ENCODE measurements at regions not wholly inside any gene's neighbourhood (a gene's known extent, or its start where the extent isn't known, plus 50 kb on each side); places are given as distances from the start of the nearest gene placed in this dataset.

- DNase-seq, result no peak
These were observed 742.7 kb upstream of the FOXG1 start for GRCh38 chr14:28023853-28024252.

GRCh38 chr14:28052251-28052650, 714.3 kb upstream of the FOXG1 start:
- no peak for DNase-seq

DNA sequence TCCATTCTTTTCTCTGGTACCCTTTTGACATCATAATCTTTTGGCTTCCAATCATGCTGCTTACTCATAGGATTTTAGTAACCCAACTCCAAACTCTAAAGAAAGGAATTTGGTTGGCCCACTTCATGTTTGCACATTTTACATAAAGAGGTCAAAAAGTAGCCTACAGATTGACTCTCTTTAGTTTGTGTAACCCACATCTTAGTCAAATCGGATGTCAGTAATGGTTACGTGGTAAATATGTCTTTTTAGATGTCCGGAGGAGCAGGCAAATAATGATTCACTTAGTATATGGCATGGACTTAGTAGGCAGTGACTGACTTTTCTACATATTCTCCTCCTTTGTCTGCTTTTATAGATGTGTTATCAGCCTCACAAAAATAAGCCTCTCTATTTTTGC, 711.6 kb upstream of the FOXG1 start:
- DNase-seq, result no peak

DNA sequence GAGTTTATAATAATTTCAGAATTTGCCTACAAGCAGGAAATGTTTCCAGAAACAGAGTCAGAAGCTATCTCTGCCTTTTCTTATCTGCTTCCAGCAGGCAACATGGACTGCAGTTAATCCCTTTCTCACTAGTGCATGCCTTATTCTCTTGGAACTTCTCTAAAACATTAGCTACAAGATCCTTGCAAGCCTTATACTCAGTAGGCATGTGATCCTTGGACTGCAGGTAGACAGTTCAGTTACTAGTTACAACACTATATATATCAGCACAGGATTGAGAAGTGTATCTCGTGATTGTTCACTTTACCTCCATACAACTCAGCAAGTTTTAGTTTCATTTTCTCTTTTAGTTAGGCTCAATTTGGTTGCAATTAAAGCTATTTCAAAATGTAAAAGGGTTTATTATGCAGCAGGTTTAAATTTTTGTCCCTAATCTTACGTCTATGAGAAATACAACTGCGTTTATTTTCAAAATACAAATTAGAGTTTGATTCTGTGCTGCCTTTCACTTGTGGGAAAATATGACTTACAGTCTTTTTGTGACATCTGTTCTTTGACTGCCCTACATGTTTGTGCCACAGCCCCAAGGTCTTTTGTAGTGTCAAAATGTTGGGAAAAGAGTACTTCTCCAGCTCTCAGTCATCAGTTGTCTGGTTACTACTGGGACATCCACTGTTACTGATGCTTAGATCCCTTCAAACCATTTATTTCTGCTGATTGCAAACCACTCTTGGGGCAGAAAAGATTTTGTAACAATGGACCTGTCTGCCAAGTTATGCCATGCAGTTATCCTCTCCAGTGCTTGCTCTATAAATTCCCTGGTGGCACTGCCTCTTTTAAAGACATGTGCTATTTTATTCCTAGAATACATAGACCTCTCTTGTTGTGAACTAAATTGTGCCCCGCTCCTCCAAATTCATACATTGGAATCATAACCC, 709.0 kb upstream of the FOXG1 start:
- no peak for DNase-seq

- no peak for DNase-seq
These were observed 707.3 kb upstream of the FOXG1 start for GRCh38 chr14:28059254-28059653.

- no peak for DNase-seq
These were observed 705.6 kb upstream of the FOXG1 start for GRCh38 chr14:28061006-28061405.

DNA sequence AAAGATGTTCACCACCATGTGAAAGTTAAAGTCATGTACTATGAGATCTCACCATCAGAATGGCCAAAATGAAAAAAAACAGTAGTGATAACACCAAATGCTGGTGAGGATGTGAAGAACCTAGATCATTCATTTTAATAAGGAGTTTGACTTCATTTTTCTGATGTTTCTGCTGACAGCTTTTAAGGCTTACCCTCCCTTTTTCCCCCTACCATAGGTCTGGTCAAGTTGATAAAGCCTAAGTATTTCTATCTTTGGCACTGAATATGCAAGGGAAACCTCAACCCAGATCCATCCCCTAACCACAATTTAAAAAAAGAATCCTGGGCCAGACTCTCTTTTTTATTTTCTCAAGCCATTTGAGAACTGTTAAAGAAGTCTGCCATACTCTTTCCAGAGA, 689.6 kb upstream of the FOXG1 start:
- no peak for DNase-seq

- DNase-seq, result no peak
These were observed 683.2 kb upstream of the FOXG1 start for GRCh38 chr14:28083389-28083788.

DNA sequence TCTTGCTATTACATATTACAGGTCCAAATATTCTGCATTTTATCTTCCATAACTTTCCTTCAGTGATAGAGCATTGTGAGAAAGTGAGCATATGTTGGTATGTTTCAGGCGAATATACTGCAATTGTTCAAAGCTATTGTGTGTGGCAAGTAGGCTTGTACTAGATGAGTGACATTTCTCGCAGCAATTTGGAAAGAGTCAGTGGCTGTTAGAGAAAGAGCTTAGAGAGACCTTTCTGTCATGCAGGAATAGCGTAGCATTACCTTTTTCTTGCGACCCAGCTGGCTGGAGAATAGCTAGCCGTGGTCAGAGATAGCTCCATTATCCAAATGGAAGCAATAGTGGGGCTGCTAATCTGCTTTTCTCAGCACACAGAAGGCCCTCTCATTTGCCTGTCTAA, 678.5 kb upstream of the FOXG1 start:
- DNase-seq, result no peak

DNA sequence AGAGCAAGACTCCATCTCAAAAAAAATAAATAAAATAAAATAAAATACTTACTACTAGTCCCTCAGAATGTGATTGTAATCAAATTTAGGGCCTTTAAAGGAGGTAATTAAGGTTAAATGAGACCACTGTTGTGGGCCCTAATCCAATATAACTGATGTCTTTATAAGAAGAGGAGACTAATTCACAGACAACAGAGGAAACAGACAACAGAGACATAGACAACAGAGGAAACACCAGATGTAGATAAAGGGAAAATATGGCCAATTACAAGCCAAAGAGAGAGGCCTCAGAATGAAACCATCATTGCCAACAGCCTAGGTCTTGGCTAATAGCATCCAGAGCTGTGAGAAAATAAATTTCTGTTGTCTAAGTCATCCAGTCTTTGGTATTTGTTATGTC, 669.0 kb upstream of the FOXG1 start:
- no peak for DNase-seq

GRCh38 chr14:28098856-28099255, 667.7 kb upstream of the FOXG1 start:
- no peak for DNase-seq

DNA sequence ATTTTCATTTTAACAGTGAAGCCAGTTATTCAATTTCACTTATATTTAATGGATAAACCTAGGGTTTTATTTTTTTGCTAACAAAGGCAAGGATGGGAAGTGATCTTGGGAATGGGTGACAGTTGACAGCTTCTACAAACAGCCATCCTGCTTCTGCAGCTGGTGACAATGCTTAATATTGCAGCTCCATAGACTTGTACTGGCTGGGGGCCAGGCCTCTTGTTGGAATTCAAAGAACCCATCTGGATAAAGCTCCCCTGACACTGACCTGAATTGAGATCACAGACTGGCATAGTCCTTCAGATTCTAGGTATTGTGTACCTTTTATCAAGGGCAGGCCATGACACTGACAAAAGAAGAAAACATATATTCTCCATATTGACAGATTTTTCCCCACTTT, 664.6 kb upstream of the FOXG1 start:
- DNase-seq, result no peak

GRCh38 chr14:28102814-28103213, 663.8 kb upstream of the FOXG1 start:
- no peak for DNase-seq

GRCh38 chr14:28113311-28113710, 653.3 kb upstream of the FOXG1 start:
- no peak for DNase-seq

- DNase-seq, result no peak
These were observed 649.9 kb upstream of the FOXG1 start for GRCh38 chr14:28116716-28117115.

- DNase-seq, result no peak
These were observed 646.7 kb upstream of the FOXG1 start for GRCh38 chr14:28119849-28120248.

DNA sequence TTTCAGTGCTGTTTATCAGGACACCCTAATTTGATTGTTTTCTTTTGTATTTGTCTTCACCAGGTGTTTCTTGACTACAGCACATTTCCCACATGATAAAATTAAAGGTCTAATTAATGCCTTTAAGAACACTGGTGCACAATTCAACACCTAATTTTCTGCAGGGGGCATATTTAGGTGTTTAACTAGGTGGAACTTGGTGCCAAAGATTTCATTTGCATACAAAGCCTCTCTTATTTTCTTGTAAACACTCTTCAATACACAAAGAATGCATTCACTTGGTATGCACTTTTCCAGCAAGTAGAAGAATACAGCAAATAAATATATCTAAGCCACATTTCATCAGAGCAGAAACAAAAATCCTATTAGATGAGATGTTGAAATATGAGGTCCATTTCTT, 646.2 kb upstream of the FOXG1 start:
- no peak for DNase-seq

DNA sequence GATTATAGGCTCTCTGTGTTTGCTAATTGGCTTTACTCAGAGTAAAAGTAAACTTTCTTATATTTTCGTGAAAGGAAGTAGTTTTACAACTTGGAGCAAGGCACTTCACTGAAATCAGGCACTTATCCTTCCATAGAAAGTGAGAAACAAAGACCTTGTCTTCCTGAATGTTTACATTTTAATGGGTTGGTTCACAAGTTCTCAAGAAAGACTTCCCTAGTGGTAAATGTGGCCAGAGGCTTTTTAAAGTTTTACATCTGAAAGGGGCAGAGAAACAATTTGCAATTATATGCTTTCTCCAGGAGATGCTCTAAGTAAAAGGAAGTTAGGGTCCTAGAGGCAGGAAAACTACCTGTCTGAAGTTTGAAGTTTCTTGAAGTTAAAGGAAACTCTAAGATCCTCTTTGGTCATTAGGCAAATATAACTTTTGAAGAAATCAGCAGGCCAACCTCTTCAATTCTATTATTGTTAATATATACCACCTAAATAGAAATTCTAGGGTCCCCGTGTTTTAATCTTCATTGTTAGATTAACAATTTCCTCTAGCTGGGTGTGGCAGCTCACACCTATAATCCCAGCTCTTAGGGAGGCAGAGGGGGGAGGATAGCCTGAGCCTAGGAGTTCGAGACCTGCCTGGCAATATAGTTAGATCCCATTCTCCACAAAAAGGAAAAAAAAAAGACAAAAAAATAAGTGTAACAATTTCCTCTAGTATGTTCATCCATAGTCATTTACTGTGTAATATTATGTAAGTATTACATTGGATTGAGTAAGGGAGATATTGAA, 644.9 kb upstream of the FOXG1 start:
- DNase-seq, result no peak

DNA sequence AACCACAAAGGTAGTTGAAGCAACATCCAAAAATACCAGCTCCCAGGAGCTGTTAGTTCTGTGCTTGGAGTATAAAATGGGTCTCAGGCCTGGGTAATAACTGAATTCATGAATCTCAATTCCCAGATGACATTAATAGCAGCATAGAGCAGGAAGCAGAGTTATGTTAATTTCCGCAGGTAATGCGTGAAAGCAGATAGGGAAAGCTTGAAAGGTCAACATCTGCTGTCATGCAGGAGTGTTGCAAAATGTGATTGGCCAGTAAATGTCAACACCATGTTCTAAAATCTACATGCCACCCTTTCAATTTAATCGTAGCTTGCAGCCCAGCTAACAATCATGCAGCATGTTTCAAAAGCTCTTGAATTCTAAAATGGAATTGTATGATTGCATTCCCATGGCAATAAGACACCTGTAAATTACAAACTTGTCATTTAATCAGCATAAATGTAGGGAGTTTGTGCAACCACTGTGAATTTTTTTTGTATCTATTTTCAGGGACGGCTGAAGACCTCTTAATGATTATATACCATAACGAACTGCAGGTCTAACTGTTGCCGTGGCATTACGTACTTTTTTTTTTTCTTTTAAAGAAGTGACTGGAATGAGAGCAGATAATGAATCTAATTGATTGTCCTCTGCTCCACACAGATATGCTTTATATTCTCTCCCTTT, 635.8 kb upstream of the FOXG1 start:
- DNase-seq, result no peak

DNA sequence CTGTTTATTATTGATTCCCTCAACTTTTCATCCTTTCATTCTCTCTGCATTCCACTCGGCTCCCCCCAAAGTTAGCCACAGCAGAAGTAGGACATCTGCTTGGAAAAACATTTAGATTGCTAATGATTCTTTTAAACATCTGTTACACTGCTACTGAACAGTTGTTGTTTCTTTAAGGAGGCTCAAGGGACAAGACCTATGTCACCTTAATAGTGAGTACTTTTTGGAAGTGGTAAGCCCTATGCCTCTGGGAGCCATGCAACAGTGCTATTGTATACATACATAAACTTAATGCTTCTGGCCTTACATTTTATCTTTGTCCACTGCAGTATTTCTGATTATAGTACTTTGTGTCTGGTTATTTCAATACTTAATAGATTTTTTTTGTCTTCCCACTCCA, 628.2 kb upstream of the FOXG1 start:
- DNase-seq, result no peak

- DNase-seq, result no peak
These were observed 624.9 kb upstream of the FOXG1 start for GRCh38 chr14:28141662-28142061.

GRCh38 chr14:28142400-28143015, 624.1 kb upstream of the FOXG1 start:
- no peak for DNase-seq

GRCh38 chr14:28143316-28143715, 623.3 kb upstream of the FOXG1 start:
- DNase-seq, result no peak
